HG02588 (cell line): ENCODE measurements at regions not wholly inside any gene's neighbourhood (a gene's known extent, or its start where the extent isn't known, plus 50 kb on each side); places are given as distances from the start of the nearest gene placed in this dataset.

Experiments
- ATAC-seq: cut with Tn5 transposase; IDR thresholded peaks from one replicate; pipeline ENCODE4 v1.9.1; 2021; ENCODE audit warnings: mild to moderate bottlenecking, moderate library complexity; ENCODE audit not compliant: unreplicated experiment

DNA sequence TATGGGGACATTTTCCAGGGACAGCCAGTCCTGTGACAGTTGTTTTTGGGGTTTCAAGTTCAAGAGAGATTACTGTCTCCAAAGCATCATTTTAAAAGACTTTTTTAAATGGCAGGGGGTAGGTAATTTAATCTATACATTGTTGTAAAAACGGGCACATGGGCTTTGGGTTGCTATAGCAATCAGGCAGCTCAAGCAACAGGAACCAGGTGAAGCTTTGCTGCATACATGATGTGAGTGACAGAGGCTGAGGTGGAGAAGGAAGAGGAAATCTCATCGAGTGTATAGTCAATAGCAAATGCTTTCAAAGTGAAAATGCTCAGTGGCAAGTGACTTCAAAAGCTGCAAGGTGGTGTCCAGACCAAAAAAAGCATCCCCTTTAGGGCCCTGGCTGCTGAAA, 277.4 kb upstream of the JAG1 start:
- no peak for ATAC-seq

DNA sequence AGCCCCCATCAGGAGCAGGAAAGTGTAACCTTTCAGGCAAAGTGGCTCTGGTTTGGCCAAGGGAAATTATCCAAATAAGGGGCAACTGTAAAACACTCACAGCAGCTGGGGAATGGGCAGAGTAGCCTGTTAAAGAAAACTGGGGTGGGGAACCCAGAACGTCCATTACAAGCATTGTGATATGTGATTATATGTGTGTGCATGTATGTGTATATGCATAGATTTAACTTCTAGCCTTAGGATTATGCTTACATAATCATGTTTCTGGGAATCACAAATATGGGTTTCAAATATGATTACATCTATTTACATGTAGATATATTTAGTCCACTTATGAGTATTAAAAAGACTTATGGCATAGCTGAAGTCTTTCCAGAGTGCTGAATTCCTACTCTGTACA, 278.1 kb upstream of the JAG1 start:
- no peak for ATAC-seq

DNA sequence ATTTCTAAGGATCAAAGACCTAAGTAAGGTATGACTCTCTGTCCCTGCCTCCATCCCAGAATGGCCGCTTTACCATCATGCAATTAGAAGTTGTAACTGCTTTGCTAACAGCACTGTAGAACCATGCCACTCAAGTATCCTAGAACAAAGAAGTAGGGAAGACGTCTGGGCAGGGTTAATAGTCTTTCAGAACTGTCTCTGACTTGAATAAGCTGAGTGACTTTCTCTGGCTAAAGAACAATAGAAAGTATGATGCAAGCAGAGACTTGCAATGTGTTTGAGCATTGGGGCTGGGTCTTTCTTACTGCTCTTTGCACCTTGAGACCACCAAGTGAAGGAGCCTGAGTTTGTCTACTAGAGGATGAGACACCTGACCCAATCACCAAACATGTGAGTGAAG, 279.6 kb upstream of the JAG1 start:
- no peak for ATAC-seq

DNA sequence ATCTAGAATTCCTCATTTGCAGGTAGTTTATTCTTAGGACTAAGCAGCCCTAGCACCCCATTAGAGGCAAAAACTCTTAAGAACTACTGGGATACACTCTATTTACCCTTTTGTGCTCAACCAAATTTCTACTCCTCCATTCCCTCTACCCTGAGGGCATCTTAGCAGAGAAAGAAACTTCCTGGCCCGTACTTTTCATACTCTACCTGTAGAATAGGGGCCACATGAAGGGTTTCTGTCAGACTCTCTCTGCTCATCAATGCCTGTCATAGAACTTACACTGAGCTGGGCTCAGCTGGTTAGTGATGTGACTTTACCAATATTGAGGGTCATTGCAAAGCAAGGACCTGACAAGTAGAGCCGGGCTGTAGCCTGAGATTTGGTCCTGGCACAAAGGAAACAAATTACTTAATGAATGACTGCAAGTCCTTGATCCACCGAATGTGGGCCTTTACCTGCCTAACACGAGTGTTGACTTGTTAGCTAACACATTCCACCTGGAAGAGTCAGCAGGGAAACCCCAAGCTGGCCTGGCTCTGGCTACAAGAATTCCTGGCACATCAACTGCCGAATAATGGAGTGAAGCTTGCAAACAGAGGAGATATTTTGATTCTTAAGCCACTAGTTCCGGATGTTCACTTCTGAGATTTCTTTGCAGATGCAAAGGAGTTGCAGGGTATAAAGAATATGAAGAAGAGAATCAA, 280.5 kb upstream of the JAG1 start:
- ATAC-seq: no peak

DNA sequence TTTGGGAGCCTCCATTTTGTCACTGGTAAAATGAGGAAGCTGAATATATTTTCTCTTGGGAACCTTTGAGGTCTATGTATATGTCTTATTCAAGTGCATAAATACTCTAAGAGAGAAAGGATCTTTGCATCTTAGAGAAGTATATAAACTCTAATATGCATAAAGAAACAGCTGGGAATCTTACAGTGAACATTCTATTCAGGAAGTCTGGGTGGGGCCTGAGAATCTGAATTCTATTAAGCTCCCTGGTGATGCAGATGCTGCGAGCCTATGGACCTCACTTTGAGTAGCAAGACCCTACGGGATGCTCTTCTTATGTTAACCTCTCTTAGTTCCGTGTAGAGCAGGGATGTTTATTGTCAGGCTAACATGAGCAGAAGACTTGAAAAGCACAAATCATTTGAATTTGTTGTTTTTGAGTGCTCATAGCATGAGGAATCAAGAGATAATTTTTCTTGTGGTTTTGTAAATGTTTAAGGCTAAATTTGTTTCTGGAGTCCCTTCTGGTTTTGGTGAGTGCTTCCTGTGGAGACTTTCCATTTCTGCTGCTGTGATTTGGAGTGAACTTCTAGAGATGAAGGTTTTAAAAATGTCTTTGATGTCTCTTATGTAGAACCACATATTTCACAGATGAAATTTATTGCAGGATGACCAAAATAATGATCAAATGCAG, 281.2 kb upstream of the JAG1 start:
- no peak for ATAC-seq

DNA sequence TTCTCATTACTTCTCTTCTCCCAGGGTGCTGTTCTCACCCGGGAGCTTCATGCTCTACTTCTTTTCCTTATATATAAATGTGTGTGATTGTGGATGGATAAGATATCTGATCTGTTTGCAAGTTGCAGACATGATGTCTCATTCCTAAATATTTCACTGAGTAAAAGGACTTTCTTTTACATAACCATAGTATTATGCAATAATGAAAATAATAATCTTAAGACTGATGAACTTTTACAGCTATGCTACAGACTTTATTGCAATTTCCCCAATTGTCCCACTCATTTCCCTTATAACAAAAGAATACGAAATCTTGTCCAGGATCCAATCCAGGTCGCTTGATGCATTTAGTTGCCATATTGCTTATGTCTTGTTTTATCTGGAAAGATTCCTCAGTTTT, 284.5 kb upstream of the JAG1 start:
- ATAC-seq: no peak

DNA sequence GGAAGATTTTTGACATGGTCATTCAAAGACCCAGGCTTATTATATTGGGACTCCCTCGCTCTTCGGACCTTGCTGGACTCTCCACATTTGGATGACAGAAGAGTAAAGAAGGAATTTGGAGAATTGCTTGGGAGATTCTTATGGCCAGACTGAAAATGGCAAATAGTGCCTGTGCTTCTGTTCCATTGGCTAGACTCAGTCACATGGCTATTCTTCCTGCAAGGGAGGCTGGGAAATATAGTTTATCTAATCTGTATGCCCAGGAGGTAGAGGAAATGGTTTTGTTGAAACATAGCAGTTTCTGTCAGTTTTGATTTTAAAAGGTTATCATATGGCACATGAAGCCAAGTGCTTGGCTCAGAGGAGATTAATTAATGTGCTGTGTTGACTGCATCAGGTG, 286.6 kb upstream of the JAG1 start:
- ATAC-seq: no peak

DNA sequence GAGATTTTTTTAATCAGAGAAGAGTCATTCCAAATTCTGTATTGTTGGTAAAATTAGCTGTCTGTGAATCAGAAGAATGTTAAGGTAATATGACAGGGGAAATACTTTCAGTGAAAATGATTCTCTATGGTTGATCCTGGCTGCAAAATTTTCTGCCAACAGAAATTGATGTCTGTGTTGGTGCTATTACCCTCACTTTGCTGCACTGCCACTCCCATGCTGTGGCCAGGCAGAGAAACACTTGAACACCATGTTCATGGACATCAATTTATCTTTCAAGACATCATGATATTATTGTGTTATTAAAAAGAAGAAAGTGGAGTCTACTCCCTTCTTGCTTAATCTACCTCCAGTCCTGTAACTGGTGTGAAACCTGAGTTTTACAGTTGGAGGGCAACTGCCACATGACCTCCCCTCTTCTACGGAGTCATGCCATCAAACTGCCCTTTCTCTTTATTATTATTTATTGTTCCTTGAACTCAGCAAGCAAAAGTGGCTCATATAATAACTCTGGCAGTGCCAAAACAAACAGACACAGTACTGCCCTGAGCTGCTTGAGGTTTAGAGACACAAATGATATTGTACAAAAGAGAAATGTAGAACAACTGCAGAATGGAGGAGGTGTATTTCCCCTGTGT, 288.0 kb upstream of the JAG1 start:
- ATAC-seq: no peak

DNA sequence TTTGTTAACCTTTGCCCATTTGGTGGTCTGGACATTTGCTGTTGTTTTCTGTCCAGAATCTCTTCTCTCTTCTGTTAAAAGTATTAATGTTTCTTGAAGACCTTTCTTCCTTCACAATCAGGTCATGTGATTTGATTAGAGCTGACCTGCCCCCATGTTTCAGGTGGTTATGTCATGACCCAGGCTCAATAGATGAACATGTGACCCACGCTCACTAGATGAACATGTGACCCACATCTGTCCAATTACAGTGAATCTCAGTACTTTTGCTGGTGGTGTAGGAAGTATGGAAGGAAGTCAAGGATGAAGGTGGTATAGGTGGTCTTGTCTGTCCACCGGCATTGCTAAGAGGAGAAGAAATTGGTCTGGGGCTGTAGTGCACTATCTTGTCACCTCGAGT, 289.1 kb upstream of the JAG1 start:
- no peak for ATAC-seq

DNA sequence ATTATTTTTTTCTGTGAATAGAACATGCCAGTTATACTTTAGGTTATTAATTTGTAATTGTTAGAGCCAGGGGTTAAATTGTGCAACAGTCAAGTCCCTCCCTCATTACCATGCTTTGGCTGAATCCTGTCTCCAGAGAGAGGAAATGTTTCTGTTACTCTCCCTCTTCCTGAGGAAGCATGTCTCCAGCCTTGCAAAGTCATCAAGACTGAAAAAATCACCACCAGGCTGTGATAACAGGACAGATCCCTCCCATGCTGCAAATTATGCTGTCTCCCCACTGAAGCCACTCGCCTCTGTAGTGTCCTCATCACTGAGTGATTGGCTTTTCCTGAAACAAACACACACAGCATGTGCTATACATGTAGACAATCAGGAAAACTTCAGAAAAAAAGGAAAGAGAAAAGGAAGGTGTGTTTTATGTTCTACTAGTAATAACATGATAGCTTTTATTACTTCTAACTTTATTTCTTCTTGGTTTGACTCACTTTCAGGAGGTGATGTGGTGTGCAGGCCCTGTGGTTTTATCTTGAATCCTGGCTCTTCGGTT, 290.0 kb upstream of the JAG1 start:
- no peak for ATAC-seq

DNA sequence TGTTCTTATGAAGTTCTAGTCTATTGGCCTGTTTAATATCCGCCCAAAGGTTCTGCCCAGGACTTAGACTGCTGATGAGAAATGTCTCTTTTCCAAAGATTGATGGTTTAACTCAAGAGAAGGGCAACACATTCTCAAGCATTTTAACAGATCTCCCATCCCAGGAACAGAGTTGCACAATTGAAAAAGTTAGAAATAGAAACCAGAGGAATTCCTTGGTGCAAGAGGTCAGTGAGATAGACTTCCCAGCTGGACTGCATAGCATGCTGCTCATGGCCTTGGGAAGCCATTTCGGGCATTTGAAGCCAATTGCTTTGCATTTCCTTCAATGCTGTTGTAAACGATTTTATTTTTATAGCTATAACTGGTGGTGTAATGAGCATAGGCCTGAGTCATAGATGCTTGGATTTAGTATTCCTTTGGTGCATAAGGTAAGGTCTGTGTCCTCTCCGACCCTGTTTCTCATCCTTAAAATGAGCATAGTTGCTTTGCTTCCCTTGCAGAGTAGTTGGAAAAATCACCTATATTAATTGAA, 292.2 kb upstream of the JAG1 start:
- ATAC-seq: no peak

DNA sequence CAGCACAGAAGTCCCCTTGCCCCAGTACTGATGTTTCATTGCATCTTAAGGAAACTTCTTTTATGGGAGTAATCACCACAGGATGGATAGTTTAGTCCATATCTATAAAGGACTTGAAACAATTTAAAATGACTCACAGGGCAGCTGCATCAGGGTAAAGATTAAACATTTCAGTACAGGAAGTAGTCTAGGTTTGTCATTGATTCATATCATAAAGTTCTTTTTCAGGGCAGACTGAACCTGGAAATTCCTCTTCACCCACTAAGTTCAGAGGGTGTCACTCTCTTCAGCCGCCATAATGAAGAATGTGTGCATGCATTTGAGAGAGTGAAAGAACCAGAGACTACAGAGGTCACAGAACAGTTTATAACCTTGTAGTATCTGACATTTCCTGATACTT, 296.3 kb upstream of the JAG1 start:
- ATAC-seq: no peak

DNA sequence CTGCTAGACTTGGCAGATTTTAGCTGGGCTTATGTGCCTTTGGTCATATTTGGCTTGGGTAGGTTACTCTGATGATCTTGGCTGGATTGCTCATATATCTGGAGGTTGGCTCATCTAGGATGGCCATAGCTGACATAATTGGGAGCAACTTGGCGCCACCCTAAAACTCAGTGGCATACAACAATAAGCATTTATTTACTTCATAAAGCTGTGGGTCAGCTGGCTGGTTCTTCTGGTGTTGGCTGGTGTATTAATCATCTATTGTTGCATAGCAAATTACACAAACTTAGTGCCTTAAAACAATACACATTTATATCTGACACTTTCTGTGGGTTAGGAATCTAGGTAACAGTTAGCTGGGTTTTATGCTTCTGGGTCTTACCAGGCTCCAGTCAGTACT, 297.3 kb upstream of the JAG1 start:
- ATAC-seq: no peak

DNA sequence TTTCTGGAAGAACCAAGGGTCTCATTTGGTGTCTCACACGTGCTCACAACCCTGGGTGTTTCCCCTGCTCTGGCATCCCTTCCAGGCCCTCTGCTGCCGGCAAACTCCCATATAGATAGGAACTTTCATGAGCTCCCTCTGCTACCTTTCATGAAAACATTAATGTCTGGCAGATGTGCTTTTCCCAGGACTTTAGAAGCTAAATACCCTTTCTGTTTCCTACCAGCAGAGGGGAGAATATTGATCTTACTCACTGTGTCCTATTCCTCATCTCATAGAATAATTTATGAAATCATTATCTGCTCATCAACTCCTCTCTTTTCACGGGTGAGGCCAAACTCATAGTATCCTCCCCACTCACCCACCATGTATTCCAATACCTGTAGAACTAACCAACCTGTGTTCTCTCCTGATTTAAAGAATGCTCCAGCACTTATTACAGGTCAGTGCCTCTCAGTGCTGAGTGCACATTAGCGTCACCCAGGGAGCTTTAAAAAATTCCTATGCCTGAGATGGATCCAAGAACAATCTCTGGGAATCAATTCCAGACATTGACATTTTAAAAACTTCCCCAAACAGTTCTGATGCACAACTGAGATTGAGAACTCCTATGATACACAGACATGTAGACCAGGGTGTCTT, 298.5 kb upstream of the JAG1 start:
- ATAC-seq: no peak

DNA sequence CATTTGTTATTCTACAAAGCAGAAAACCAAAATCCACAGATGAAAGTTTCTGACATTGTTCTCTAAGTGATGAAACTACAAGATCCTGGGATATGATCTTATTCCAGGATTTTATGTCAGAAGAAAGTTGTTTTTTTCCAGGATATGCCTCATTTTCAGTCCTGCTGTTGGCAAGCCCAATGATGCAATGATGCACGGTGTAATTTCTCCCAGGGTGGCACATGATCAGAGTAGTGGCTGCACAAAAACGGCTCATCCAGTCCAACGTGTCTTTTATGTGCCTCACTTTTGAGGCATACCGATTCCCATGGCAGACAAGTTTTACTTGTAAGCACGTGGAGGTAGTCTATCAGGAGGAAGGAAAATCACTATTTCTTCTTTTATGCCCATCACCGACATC, 302.3 kb upstream of the JAG1 start:
- ATAC-seq: no peak

DNA sequence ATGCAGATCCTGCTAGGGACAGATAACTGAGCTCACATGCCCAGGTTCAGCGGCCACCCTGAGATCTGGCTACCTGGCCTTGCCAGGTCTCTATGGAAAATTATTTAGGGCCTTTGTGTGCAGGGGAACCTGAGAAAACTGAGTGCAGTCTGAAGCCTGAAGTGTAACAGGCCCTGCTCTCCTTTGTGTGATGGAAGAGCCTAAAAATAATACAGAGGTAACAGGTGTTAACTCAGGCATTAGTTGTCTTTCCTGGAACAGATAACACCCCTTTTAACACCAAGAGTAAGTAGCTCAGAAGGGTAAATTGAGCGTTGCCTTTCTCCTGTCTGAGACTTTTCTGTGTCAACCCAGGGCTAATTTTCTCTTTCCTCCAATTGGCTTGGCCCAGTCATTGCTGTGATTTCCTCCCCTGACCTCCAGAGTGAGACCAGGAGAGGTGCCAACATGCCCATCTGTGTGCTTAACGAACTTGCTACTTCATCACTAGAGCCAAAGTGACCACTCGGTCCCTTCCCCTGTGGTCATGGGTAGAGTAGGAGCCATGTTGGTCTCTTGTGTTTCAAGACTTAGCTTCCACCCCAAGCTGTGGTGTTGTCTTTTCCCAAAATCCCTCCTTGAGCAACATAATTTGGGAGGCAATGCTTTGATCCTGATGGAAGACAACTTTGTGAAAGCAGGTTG, 304.4 kb upstream of the JAG1 start:
- no peak for ATAC-seq

DNA sequence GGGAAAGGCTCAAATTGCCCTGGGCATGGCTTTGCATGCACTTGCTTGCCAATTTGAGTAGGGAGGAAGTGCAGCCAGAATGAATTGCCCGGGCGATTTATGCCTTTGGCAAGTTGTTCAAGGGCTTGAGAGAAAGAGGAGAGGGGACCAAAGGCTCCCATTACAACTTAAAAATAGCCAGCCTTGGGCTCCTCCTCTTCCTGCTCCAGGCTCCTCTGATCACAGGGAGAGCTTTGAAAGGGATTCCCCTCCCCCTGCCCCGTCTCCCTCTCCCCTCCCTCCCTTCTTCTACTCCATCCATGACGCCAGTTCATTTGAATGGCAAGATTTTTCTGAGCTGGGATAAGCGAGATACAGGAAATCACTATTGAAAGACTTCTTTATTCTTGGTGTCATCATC, 304.9 kb upstream of the JAG1 start:
- no peak for ATAC-seq

DNA sequence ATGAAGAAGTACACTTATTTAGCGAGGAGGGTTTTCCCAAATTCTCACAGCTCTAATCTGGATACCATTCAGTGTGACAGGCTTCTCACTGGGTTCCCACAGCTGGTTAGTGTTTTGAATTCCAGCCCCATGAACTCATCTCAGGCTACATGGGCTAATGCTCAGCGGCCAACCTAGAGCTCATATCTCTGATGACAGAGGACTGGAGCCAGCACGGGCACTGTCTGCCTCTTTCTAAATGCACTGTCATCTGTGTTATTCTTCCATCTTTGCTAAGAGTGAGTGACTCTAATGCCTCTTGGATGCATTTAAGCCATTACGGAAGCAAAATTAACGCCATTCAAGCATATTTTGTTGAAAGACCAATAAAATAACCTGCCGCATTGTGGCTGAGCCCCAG, 308.9 kb upstream of the JAG1 start:
- ATAC-seq: no peak

DNA sequence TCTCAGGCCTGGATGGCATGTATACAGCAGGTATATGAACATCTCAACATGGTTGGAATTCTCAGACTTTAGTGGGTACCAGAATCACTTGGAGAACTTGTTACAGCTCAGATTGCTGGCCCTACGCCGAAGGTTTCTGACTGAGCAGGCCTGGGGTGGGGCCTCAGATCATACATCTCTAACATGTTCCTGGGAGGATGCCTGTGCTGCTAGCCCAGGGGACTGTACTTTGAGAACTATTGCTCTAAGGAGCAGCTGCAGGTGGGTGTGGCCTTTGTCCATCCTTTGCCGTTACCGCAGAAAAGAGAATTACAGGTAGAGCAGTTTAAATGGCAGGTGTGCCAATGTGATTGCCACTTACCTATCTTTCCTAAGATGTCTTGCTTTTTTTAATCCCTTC, 310.5 kb upstream of the JAG1 start:
- no peak for ATAC-seq

DNA sequence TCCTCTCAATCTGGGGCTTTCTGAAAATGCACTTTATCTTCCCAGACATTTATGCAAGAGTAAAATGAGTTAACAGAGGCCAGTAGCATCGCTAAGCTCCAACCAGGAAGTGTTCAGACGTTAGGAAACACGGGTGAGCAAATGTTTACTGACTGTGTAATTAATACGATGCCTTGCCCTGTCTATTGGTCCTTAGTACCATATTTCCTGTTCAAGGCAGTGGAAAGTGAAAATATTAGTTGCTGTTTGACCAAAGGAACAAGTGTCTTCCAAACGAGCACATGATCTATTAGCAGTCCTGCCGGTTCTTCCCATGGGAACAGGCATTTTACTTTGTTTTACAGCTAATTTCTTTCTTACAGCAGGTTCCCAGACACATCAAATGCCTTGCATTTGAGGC, 311.1 kb upstream of the JAG1 start:
- ATAC-seq: no peak

DNA sequence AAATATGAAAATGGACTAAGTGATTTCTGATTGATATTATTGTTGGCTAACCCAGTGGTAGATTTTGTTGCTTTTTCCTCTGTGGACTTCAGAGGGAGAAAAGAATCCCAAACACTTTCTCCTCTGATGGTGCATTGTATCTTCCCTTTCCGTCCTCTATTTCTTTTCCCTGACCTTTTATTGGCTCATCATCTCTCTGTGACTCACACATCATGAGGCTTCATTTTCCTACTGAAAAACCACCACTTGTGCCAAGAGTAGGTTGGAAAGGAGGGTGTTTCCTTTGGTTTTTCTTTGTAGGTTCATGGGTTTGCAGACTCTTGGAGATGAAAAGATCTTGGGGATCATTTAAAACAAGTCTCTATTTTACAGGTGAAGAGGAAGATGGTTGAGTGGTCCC, 311.7 kb upstream of the JAG1 start:
- no peak for ATAC-seq
